GM19438 (cell line): ENCODE measurements at regions not wholly inside any gene's neighbourhood (a gene's known extent, or its start where the extent isn't known, plus 50 kb on each side); places are given as distances from the start of the nearest gene placed in this dataset.

Experiments used
- ATAC-seq: cut with Tn5 transposase; IDR thresholded peaks from one replicate; pipeline ENCODE4 v1.9.1; 2021; ENCODE audit warnings: low read depth; ENCODE audit not compliant: unreplicated experiment

DNA sequence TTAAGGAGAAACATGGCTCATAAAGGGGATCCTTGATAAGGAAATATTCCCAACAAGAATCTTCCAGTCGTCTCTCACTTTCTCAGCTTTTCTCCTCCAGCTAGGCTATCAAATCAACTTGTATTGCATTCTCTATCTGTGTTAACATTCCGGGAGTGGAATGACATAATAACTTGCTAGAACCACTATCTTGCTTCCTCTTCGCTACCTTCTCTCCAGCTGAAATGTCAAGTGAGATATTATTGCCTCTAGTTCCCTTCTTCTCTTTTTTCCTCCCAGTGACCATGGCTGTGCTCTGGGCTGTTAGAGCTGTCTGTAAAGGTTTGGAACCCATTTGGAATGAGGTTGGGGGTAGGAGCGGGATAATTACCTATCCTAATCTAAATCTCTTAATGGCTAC is 1329.5 kb upstream of the WWC1 start:
- no peak for ATAC-seq

GRCh38 chr5:166962461-166962860 is 1329.0 kb upstream of the WWC1 start:
- no peak for ATAC-seq

DNA sequence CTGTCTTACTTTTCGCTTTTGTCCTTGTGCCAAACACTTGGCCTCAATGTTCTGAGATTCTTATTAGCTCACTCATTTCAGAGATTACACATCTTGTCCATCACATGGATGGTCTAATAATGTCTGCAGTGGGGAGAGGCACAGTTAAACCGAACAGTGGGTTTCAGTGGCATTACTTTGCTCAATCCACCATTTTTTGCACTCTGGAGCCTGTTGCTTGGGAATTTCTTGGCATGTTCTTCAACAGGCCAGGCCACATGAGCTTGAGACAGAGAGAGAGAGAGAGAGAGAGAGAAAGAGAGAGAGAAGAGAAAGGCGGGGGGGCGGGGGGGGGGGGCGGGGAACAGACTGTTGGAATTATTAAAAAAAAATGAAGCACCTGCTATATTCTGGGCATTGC is 1327.8 kb upstream of the WWC1 start:
- ATAC-seq = no peak

GRCh38 chr5:166977911-166978422 is 1313.5 kb upstream of the WWC1 start:
- no peak for ATAC-seq

GRCh38 chr5:166979307-166979895 is 1312.0 kb upstream of the WWC1 start:
- no peak for ATAC-seq

DNA sequence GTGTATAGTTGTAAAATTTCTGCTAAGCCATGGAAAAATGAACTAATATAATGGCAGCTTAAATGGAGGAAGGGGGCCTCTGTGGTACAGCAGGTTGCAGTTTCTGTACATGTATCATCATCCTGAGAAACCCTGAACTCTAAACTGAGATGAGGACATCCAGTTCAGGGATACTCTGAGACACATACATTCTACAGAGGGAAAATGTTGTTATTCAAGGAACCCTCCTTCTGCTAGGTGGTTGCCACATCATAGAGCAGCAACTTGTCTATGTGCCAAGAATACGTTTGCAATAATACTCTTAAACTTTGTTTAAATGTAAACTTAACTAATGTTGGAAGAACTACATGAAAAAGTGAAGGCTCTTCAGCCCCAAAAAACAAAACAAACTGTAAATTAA is 1310.8 kb upstream of the WWC1 start:
- no peak for ATAC-seq

DNA sequence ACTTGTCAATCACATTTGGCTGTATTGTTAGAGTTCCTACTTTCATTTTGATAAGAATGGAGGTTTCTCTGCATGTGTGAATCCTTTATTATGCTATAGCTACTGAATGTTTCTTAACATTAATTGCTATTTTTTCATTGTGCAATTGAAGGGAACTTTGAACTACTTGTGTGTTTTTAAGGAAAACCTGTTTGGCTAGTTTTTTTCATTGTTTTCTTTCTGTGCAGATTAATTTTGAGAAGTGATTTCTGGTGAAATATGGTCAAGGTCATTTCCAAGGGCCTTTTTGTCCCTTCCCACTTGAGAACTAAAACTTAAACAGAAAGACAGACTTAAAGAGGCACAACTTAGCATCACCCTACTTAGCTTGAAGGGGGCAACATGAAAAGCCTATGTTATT is 1309.2 kb upstream of the WWC1 start:
- no peak for ATAC-seq

- no peak for ATAC-seq
Measured at GRCh38 chr5:166991601-166992000, 1299.8 kb upstream of the WWC1 start.

DNA sequence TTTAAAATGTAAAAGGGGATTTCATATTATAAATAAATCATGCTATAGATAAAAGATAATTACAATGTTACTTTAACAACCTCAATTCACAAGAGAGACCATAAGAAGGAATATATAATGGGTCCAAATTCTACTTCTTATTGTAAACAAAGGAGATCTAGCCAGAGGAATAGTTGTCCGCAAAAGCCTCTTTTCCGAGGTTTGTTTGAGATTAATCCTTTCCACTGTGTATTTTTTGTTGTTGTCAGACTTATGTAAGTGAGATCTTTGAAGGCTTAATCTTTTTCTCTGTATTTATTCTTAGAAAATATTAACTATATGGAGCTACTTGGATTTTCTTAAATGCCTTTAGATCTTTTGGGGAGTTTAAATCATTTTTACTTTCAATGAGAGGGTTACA is 1299.3 kb upstream of the WWC1 start:
- no peak for ATAC-seq

DNA sequence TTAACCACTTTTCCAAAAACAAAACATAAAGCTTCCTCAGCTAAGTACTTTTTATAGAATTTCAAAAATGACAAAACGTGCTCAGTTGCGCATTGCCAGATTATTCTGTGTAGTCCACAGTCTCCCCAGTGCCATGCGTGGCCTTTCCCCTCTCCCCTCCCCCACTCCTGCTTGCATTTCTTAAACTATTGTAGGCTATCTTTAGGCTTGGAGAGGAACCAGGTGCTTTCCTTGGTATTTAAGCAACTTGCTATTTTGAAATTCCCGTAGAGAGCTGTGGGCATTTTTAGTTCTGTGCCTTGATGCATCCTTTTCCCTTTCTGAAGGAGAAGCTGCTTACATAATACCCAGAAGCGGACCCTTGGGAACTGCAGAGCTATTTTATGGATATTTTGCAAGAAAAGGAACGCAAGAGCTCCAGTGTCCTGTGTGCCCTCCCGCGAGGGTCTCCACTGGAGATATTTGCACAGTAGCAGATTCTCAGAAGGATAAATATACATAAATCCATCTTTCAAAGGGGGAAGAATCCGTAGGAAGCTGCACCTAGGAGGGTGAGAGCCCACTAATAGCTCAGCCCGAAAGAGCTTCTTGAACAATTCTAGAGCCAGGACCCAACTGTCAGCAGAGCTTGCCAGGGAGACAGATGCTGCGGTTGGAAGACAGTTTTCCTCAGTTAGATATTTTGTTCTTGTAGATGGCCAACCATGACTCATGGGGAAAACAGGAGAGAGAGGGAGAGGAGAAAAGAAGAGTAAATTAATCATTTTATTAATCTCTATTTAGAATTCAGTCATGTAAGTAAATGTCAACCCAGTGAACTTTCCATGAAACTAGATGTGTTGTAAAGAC is 1298.3 kb upstream of the WWC1 start:
- no peak for ATAC-seq

DNA sequence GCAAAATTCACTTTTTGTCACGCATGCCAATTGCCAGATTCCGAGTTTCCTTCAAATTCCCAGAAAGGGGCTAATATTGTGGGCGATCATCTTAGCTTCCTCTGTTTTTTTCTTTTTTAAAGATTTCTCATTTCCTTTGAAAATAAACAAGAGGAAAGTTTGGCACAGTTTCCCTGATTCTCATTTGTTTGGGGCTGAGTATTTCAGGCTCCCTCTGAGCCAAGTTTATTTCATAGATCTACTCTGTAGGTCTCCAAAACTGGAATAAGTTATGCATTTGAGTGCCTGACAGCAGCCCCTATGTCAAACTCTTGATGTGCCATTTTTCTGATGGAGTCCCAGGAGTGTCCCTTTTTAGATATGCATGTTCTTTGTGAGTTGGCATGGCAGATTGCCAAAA is 1297.2 kb upstream of the WWC1 start:
- no peak for ATAC-seq

DNA sequence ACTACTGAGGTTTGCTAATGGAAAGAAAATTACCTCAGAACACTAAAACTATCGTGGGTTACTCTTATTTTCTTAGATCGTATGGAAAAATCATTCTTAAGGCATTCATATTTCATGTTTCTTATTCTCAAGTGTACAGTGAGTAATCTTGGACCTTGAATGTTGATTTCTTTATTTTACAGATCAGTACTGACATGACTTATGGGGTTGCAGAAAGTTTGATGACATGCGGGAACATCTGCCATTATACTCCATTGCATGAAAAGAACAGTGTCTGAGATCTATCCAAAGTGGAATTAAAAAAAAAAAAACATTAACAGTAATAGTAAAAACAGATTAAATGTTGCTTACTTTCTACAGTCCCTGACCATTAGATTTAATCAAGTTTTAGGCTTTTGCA is 1290.2 kb upstream of the WWC1 start:
- no peak for ATAC-seq

DNA sequence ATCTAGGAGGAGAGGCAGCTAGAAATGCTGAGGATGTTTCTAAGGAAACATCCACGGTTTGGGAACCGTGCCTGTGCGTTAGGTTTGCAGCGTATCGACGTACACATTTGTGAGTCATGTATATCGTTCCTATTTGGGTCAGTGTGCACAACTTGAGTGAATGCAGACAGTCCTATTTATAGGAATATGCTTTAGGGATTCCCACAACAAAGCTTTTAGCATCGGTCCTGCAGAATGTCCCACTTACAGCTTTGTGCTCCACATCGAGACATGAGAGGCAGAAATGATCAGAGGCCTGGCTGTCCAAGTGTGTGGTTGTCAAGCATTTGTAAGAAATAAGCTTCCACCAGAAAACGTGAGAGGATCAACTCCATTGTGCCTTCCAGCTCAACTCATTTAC is 1282.7 kb upstream of the WWC1 start:
- ATAC-seq = no peak

GRCh38 chr5:167011196-167011595 is 1280.2 kb upstream of the WWC1 start:
- no peak for ATAC-seq

GRCh38 chr5:167012123-167013034 is 1279.1 kb upstream of the WWC1 start:
- ATAC-seq = no peak

GRCh38 chr5:167014401-167015056 is 1276.9 kb upstream of the WWC1 start:
- no peak for ATAC-seq

GRCh38 chr5:167020418-167020817 is 1271.0 kb upstream of the WWC1 start:
- no peak for ATAC-seq

DNA sequence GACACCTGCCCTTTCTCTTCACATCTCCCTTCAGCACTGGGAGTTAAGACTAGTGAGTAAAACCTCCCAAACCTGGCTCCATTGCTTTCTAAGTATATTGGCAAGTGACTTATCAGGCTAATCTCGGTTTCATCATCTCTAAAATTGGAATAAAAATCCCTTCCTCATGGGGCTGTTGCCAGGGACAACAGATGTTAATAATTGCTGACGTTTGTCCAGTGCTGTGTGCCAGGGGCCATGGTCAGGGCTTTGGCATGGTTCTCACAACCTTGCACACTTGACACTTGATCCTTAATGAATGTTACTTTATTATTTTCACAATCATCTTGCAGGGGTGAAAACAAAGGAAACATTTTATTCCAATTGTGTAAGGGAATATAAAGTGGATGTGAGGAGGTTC is 1262.0 kb upstream of the WWC1 start:
- no peak for ATAC-seq

- ATAC-seq = no peak
Measured at GRCh38 chr5:167030500-167031120, 1260.8 kb upstream of the WWC1 start.

DNA sequence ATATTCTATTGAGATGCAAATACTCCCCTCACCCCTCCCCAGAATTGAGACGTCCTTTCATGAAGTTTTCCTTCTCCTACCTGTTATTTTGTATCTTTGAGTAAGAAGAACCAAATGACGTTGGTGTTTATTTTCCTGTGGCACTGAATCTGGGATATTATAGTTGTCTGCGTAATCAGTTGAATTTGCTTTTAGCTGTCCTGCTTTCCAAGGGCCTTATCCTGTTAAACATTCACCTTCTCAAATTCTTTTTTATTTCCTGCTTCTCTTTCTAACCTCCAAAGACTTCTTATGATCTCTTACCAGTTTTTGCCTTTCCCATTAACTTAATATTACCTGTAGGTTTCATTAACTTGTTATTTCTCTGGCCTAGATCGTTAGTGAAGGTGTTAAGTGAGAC is 1254.9 kb upstream of the WWC1 start:
- no peak for ATAC-seq
